HEK293 (cell line): ENCODE measurements at regions not wholly inside any gene's neighbourhood (a gene's known extent, or its start where the extent isn't known, plus 50 kb on each side); places are given as distances from the start of the nearest gene placed in this dataset.

Source experiments
- ZNF114 ChIP-seq: fragments of 450-650 bp; formaldehyde crosslinking; IDR thresholded peaks from 2 replicates; pipeline ENCODE4 v1.5.0; 2017; ENCODE audit warnings: missing biosample characterization, missing genetic modification characterization
- ZNF223 ChIP-seq: fragments of 450-650 bp; formaldehyde crosslinking; IDR thresholded peaks from 2 replicates; pipeline ENCODE4 v1.5.1; 2016; ENCODE audit warnings: missing biosample characterization, missing genetic modification characterization
- TF ChIP-seq, protein P1 (sequence below): fragments of 450-650 bp; formaldehyde crosslinking; IDR thresholded peaks from 2 replicates; pipeline ENCODE4 v1.5.1; 2016; ENCODE audit warnings: missing biosample characterization, missing genetic modification characterization

DNA sequence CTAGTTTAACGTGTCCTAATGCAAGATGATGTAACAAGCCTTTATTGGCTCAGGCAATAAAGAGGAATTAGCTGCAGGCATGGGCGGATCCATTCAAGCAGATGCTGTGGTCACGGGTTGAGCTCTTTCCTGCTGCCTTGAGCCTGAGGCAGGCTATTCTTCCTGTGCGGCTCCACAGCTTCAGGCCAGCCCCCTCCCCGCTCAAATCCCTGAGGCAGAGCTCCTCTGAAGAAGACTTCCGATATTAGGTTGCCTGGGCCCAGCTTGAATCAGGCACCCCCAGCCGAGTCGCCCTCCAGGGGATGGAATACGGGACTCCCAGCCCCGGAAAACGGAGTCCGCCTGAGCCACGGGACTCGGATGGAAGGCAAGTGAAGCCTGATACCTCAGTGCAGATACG is 95.0 kb upstream of the RUFY1 start:
- no peak for TF ChIP-seq ZNF223 (tag by site-specific recombination)
- TF ChIP-seq, protein P1, sequence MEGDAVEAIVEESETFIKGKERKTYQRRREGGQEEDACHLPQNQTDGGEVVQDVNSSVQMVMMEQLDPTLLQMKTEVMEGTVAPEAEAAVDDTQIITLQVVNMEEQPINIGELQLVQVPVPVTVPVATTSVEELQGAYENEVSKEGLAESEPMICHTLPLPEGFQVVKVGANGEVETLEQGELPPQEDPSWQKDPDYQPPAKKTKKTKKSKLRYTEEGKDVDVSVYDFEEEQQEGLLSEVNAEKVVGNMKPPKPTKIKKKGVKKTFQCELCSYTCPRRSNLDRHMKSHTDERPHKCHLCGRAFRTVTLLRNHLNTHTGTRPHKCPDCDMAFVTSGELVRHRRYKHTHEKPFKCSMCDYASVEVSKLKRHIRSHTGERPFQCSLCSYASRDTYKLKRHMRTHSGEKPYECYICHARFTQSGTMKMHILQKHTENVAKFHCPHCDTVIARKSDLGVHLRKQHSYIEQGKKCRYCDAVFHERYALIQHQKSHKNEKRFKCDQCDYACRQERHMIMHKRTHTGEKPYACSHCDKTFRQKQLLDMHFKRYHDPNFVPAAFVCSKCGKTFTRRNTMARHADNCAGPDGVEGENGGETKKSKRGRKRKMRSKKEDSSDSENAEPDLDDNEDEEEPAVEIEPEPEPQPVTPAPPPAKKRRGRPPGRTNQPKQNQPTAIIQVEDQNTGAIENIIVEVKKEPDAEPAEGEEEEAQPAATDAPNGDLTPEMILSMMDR (tag by site-specific recombination): no peak
- TF ChIP-seq ZNF114 (tag by site-specific recombination): no peak
